GM13977 (cell line): ENCODE measurements at regions not wholly inside any gene's neighbourhood (a gene's known extent, or its start where the extent isn't known, plus 50 kb on each side); places are given as distances from the start of the nearest gene placed in this dataset.

Experiments
- DNase-seq: peaks from one replicate; pipeline ENCODE4 v3.0.0; 2012; ENCODE audit warnings: low spot score
- CTCF ChIP-seq: IDR thresholded peaks from 2 replicates; pipeline ENCODE4 v1.5.1; 2012; ENCODE audit warnings: mild to moderate bottlenecking, control low read depth; ENCODE audit not compliant: insufficient read depth; ENCODE audit errors: extremely low read depth, missing control alignments
- in situ Hi-C: fragments of 300-500 bp; cut with MboI; formaldehyde crosslinking; loops from one replicate; pipeline ENCODE4 v1.12.0; 2022; ENCODE audit warnings: low sequenced_read_pairs, low pct_unique_long_range_greater_than_20kb, mixed read lengths, inconsistent platforms; ENCODE audit not compliant: unreplicated experiment

GRCh38 chr3:88534534-88534933 lies 384.8 kb downstream of the C3orf38 start:
- in situ Hi-C loops, result no loop called here
- TF ChIP-seq CTCF, result no peak
- DNase-seq, result no peak

- no peak for TF ChIP-seq CTCF
- in situ Hi-C loops, result no loop called here
- no peak for DNase-seq
Observed at GRCh38 chr3:88535563-88535962, 385.8 kb downstream of the C3orf38 start.

- in situ Hi-C loops, result no loop called here
- DNase-seq, result no peak
- TF ChIP-seq CTCF, result no peak
Observed at GRCh38 chr3:88542916-88543315, 393.2 kb downstream of the C3orf38 start.

- in situ Hi-C loops, result no loop called here
- TF ChIP-seq CTCF, result no peak
- no peak for DNase-seq
Observed at GRCh38 chr3:88572450-88572849, 422.7 kb downstream of the C3orf38 start.

- TF ChIP-seq CTCF, result no peak
- in situ Hi-C loops, result no loop called here
- no peak for DNase-seq
Observed at GRCh38 chr3:88573472-88573871, 423.7 kb downstream of the C3orf38 start.

GRCh38 chr3:88574146-88574545 lies 424.4 kb downstream of the C3orf38 start:
- no peak for TF ChIP-seq CTCF
- DNase-seq, result no peak
- in situ Hi-C loops, result no loop called here

- in situ Hi-C loops, result no loop called here
- no peak for TF ChIP-seq CTCF
- DNase-seq, result no peak
Observed at GRCh38 chr3:88584451-88584850, 434.7 kb downstream of the C3orf38 start.
